ENCODE measurements at regions not wholly inside any gene's neighbourhood (a gene's known extent, or its start where the extent isn't known, plus 50 kb on each side); places are given as distances from the start of the nearest gene placed in this dataset.

DNA sequence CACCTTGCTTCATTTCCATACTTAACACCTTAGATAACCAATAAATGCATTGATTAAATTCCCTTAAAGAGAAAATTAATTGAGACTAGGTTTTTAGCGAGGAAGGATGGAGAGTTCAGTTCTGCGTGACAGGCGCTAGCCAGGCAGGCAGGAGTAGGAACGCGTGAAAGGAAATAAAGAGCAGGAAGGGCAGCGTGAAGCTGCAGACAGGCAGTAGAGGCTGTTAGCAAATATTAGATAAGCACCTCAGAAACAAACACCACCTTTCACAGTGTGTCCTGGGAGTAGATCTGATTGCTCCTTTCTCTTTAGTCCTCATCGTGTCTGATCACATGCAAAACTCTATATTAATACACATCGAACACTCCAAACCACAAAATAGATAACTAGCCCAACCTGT is 282.7 kb upstream of the ADGRL2 start:
- no peak for DNase-seq
- no peak overlapping the region for H3K4me3 Mint-ChIP-seq
- H3K27me3 Mint-ChIP-seq (ENCODE audit: low read depth in 3 of 3), result peaks cover 0 to 2% (median 0%) of the 10 kb centered on the region in 3 donors
- no peaks in the 10 kb centered on the region for H4K20me1 ChIP-seq (ENCODE audit: insufficient read depth, low read length)
- H3K4me1 Mint-ChIP-seq, result no peaks in the 10 kb centered on the region
- no peak overlapping the region for H3K27ac Mint-ChIP-seq
- no peaks in the 10 kb centered on the region for H3K4me1 ChIP-seq (ENCODE audit: control insufficient read depth in 1 of 2, insufficient read depth in 2 of 2, low read length in 2 of 2)
- WGBS (ENCODE audit: insufficient coverage), result 21% methylated on average over 4 of the region's 8 CpGs
- TF ChIP-seq, protein P1, sequence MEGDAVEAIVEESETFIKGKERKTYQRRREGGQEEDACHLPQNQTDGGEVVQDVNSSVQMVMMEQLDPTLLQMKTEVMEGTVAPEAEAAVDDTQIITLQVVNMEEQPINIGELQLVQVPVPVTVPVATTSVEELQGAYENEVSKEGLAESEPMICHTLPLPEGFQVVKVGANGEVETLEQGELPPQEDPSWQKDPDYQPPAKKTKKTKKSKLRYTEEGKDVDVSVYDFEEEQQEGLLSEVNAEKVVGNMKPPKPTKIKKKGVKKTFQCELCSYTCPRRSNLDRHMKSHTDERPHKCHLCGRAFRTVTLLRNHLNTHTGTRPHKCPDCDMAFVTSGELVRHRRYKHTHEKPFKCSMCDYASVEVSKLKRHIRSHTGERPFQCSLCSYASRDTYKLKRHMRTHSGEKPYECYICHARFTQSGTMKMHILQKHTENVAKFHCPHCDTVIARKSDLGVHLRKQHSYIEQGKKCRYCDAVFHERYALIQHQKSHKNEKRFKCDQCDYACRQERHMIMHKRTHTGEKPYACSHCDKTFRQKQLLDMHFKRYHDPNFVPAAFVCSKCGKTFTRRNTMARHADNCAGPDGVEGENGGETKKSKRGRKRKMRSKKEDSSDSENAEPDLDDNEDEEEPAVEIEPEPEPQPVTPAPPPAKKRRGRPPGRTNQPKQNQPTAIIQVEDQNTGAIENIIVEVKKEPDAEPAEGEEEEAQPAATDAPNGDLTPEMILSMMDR (IDR thresholded peaks at IDR 0.05), result no peak
- peaks cover 0 to 10% (median 0%) of the 10 kb centered on the region in 7 donors for H3K9me3 Mint-ChIP-seq
- H3K9ac ChIP-seq (ENCODE audit: insufficient read depth, low read length, poor library complexity, severe bottlenecking), result no peak overlapping the region
- H2AFZ ChIP-seq (ENCODE audit: insufficient read depth, low read depth, low read length, poor library complexity, severe bottlenecking), result no peak overlapping the region
- H3K36me3 Mint-ChIP-seq, result no peaks in the 10 kb centered on the region
- no peak overlapping the region for H3K4me2 ChIP-seq (replicated peaks; ENCODE audit: extremely low read depth, low read length, poor library complexity, severe bottlenecking)
- H3K27ac ChIP-seq (ENCODE audit: low read depth in 1 of 2, low read length in 2 of 2), result no peak overlapping the region
- H3K9me3 ChIP-seq (replicated peaks in 1 of 2; ENCODE audit: control insufficient read depth in 1 of 2, insufficient read depth in 1 of 2, low read length in 2 of 2), result no peaks in the 10 kb centered on the region
- H3K27me3 ChIP-seq (ENCODE audit: control insufficient read depth in 2 of 2, insufficient read depth in 2 of 2, low read length in 2 of 2), result no peaks in the 10 kb centered on the region
- no peaks in the 10 kb centered on the region for H3K36me3 ChIP-seq (replicated peaks in 1 of 2; ENCODE audit: control insufficient read depth in 1 of 2, insufficient read depth in 2 of 2, low read length in 2 of 2)
- no peaks in the 10 kb centered on the region for H3K79me2 ChIP-seq (ENCODE audit: insufficient read depth, low read length)
- H3K4me3 ChIP-seq (replicated peaks in 1 of 3; ENCODE audit: low read depth in 2 of 3, low read length in 3 of 3), result no peak overlapping the region
- intact Hi-C loops (cut with micrococcal nuclease), result no loop called here

DNA sequence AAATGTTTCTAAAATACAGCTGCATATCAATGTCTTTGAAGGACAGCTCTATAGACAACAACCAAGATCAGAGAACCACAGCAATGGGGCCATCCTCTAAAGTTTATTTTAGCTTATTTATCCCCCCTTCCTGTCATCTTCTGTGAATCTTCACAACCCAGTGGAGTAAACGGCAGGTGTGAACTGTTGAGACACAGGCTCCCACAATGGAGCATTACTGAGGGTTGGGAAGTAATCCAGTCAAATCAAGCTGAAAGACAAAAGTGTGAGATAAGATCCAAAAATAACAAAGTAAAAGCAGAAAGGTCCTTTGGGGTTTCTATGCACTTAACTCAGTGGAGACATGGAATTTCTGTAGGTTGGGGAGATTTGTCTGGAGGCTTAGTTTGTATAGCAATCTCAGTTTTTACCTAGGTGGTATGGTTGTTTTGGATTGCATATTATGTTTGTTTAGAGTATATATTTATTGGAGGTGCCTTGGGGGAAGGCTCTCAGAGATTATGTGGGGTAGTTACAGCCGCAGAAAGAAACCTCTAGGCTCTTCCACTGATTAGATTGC is 286.9 kb upstream of the ADGRL2 start:
- H3K4me1 Mint-ChIP-seq, result no peaks in the 10 kb centered on the region
- H3K9ac ChIP-seq (ENCODE audit: insufficient read depth, low read length, poor library complexity, severe bottlenecking), result no peak overlapping the region
- no peak overlapping the region for H3K4me3 ChIP-seq (replicated peaks in 1 of 3; ENCODE audit: low read depth in 2 of 3, low read length in 3 of 3)
- intact Hi-C loops (cut with micrococcal nuclease), result no loop called here
- no peak overlapping the region for H3K27ac Mint-ChIP-seq
- no peaks in the 10 kb centered on the region for H3K27me3 ChIP-seq (ENCODE audit: control insufficient read depth in 2 of 2, insufficient read depth in 2 of 2, low read length in 2 of 2)
- H3K36me3 ChIP-seq (replicated peaks in 1 of 2; ENCODE audit: control insufficient read depth in 1 of 2, insufficient read depth in 2 of 2, low read length in 2 of 2), result no peaks in the 10 kb centered on the region
- DNase-seq, result no peak
- no peaks in the 10 kb centered on the region for H3K4me1 ChIP-seq (ENCODE audit: control insufficient read depth in 1 of 2, insufficient read depth in 2 of 2, low read length in 2 of 2)
- no peak overlapping the region for H3K4me2 ChIP-seq (replicated peaks; ENCODE audit: extremely low read depth, low read length, poor library complexity, severe bottlenecking)
- H3K79me2 ChIP-seq (ENCODE audit: insufficient read depth, low read length), result no peaks in the 10 kb centered on the region
- TF ChIP-seq, protein P1 (IDR thresholded peaks at IDR 0.05), result no peak
- peaks cover 0 to 2% (median 0%) of the 10 kb centered on the region in 3 donors for H3K27me3 Mint-ChIP-seq (ENCODE audit: low read depth in 3 of 3)
- no peak overlapping the region for H2AFZ ChIP-seq (ENCODE audit: insufficient read depth, low read depth, low read length, poor library complexity, severe bottlenecking)
- no peak overlapping the region for H3K4me3 Mint-ChIP-seq
- H3K9me3 Mint-ChIP-seq, result peaks cover 0 to 3% (median 0%) of the 10 kb centered on the region in 7 donors
- H3K27ac ChIP-seq (ENCODE audit: low read depth in 1 of 2, low read length in 2 of 2), result no peak overlapping the region
- no peaks in the 10 kb centered on the region for H3K9me3 ChIP-seq (replicated peaks in 1 of 2; ENCODE audit: control insufficient read depth in 1 of 2, insufficient read depth in 1 of 2, low read length in 2 of 2)
- H3K36me3 Mint-ChIP-seq, result no peaks in the 10 kb centered on the region
- 100% methylated on average over 1 of the region's 2 CpGs for WGBS (ENCODE audit: insufficient coverage)
- H4K20me1 ChIP-seq (ENCODE audit: insufficient read depth, low read length), result no peaks in the 10 kb centered on the region
